ENCODE measurements at regions not wholly inside any gene's neighbourhood (a gene's known extent, or its start where the extent isn't known, plus 50 kb on each side); places are given as distances from the start of the nearest gene placed in this dataset.
"Not testable (repeated sequence)": the region's sequence is repeated elsewhere in the genome, so short reads cannot be mapped to it uniquely, and the experiment has no call there.

DNA sequence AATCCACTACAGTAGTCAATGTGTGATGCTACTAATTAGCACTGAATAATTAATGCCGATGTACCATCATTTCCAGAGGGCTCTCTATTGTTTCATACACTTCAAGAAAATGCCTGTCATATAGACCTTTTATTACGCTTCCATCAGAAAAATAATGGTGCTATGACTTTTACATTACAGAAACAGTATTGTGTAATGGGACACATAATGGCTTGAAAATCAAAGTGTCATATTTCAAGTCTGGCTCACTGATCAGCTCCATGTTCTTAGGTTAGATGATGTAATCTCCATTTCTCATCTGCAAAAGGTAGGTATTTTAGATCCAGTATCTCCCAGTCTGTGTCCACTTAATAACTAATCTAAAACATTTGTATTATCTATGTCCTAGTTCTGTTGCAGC is 990.6 kb upstream of the TYRP1 start:
- no peaks in the 10 kb centered on the region for H3K27me3 Mint-ChIP-seq (ENCODE audit: low read depth in 2 of 2)
- Histone ChIP-seq H3K9me3 (ENCODE audit: control insufficient read depth, insufficient read depth, low read length) (no peaks in the 10 kb centered on the region), H3K4me1 (ENCODE audit: control insufficient read depth, insufficient read depth, low read length) (no peaks in the 10 kb centered on the region), H3K36me3 (ENCODE audit: control insufficient read depth, insufficient read depth, low read length) (no peaks in the 10 kb centered on the region), H3K4me3 (ENCODE audit: low read length) (no peak overlapping the region), H3K27me3 (ENCODE audit: control insufficient read depth, insufficient read depth, low read length) (no peaks in the 10 kb centered on the region), H3K27ac (ENCODE audit: low read length) (no peak overlapping the region)
- peaks cover 3 to 16% of the 10 kb centered on the region in 2 donors for H3K9me3 Mint-ChIP-seq
- WGBS (ENCODE audit: insufficient coverage): 100% methylated on average over 1 of the region's 2 CpGs
- ATAC-seq (no peak), DNase-seq (no peak)
- no peak overlapping the region for H3K4me3 Mint-ChIP-seq
- no peaks in the 10 kb centered on the region for H3K36me3 Mint-ChIP-seq
- intact Hi-C loops (cut with micrococcal nuclease): no loop called here
- no peaks in the 10 kb centered on the region for H3K4me1 Mint-ChIP-seq
- TF ChIP-seq, protein P1, sequence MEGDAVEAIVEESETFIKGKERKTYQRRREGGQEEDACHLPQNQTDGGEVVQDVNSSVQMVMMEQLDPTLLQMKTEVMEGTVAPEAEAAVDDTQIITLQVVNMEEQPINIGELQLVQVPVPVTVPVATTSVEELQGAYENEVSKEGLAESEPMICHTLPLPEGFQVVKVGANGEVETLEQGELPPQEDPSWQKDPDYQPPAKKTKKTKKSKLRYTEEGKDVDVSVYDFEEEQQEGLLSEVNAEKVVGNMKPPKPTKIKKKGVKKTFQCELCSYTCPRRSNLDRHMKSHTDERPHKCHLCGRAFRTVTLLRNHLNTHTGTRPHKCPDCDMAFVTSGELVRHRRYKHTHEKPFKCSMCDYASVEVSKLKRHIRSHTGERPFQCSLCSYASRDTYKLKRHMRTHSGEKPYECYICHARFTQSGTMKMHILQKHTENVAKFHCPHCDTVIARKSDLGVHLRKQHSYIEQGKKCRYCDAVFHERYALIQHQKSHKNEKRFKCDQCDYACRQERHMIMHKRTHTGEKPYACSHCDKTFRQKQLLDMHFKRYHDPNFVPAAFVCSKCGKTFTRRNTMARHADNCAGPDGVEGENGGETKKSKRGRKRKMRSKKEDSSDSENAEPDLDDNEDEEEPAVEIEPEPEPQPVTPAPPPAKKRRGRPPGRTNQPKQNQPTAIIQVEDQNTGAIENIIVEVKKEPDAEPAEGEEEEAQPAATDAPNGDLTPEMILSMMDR (IDR thresholded peaks at IDR 0.05): no peak
- H3K27ac Mint-ChIP-seq: no peak overlapping the region

DNA sequence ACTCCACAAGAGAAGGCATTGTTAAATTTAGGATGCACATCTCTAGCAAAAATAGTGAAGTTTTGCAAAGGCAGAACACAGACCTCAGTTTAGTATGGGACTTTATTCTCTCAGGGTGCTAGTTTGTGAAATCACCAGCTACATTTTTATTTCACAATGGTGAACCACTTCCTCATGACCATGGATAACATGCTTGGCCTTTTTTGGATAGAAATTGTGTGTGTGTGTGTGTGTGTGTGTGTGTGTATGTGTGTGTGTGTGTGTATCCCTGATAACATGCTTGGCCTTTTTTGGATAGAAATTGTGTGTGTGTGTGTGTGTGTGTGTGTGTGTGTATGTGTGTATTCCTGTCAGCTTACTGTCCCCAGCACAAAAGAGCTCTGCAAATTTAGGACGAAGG is 989.0 kb upstream of the TYRP1 start:
- H3K27ac ChIP-seq (ENCODE audit: low read length); DNase-seq; ATAC-seq; H3K36me3 Mint-ChIP-seq; intact Hi-C loops (cut with micrococcal nuclease); H3K36me3 ChIP-seq (ENCODE audit: control insufficient read depth, insufficient read depth, low read length); H3K4me3 ChIP-seq (ENCODE audit: low read length); H3K27ac Mint-ChIP-seq; H3K4me1 Mint-ChIP-seq; H3K4me1 ChIP-seq (ENCODE audit: control insufficient read depth, insufficient read depth, low read length); H3K9me3 ChIP-seq (ENCODE audit: control insufficient read depth, insufficient read depth, low read length); H3K27me3 Mint-ChIP-seq (ENCODE audit: low read depth in 2 of 2); H3K4me3 Mint-ChIP-seq; H3K27me3 ChIP-seq (ENCODE audit: control insufficient read depth, insufficient read depth, low read length): not testable (repeated sequence)
- H3K9me3 Mint-ChIP-seq: peaks cover 3 to 16% of the 10 kb centered on the region in 2 donors
- 20% methylated on average over 1 of the region's 1 CpG for WGBS (ENCODE audit: insufficient coverage)

DNA sequence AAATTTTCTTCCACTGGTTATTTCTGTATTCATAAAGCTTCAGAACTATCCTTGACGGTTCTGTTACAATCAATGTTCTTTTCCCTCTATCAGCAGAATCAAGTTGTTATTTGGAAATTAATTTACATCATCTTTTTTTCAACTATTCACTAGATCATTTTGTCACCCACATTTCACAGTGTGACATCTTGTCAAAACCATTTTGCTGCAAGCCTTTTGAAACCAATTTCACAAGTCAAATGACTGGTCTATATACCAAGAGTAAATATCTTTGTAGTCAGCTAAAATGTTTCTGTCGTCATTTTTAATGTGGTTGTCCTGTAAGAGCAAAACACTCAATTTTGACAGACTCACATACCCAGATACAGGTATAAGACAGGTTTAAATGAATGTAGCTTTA is 984.3 kb upstream of the TYRP1 start:
- intact Hi-C loops (cut with micrococcal nuclease): no loop called here
- Mint-ChIP-seq H3K27ac (no peak overlapping the region), H3K27me3 (ENCODE audit: low read depth in 2 of 2) (no peaks in the 10 kb centered on the region), H3K36me3 (no peaks in the 10 kb centered on the region), H3K4me1 (no peaks in the 10 kb centered on the region), H3K9me3 (peaks cover 4 to 14% of the 10 kb centered on the region in 2 donors), H3K4me3 (no peak overlapping the region)
- no peak for DNase-seq
- Histone ChIP-seq H3K4me1 (ENCODE audit: control insufficient read depth, insufficient read depth, low read length) (no peaks in the 10 kb centered on the region), H3K9me3 (ENCODE audit: control insufficient read depth, insufficient read depth, low read length) (no peaks in the 10 kb centered on the region), H3K27ac (ENCODE audit: low read length) (no peak overlapping the region), H3K27me3 (ENCODE audit: control insufficient read depth, insufficient read depth, low read length) (no peaks in the 10 kb centered on the region), H3K4me3 (ENCODE audit: low read length) (no peak overlapping the region), H3K36me3 (ENCODE audit: control insufficient read depth, insufficient read depth, low read length) (no peaks in the 10 kb centered on the region)
- TF ChIP-seq, protein P1 (IDR thresholded peaks at IDR 0.05): no peak
- 88% methylated on average over 1 of the region's 2 CpGs for WGBS (ENCODE audit: insufficient coverage)
- no peak for ATAC-seq

DNA sequence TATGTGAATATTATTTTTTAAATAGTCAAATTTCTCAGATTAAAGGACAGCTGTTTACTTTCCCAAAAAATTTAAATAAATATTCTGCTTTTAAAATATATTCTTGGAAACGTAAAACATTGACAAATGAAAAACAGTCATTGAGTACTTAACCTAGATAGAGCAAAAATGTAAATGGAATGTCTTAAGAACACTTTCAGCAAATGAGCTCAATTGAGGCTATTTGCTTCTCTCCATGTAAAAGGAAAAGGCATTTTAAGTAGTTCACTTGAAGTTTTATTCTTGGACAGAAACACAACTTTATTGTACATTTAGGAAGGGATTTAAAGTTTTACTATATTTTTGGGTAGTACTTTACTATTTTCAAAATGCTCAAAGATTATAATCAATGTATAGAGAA is 983.6 kb upstream of the TYRP1 start:
- Histone ChIP-seq H3K27ac (ENCODE audit: low read length) (no peak overlapping the region), H3K27me3 (ENCODE audit: control insufficient read depth, insufficient read depth, low read length) (no peaks in the 10 kb centered on the region), H3K36me3 (ENCODE audit: control insufficient read depth, insufficient read depth, low read length) (no peaks in the 10 kb centered on the region), H3K4me1 (ENCODE audit: control insufficient read depth, insufficient read depth, low read length) (no peaks in the 10 kb centered on the region), H3K9me3 (ENCODE audit: control insufficient read depth, insufficient read depth, low read length) (no peaks in the 10 kb centered on the region), H3K4me3 (ENCODE audit: low read length) (no peak overlapping the region)
- Mint-ChIP-seq H3K4me3 (no peak overlapping the region), H3K27me3 (ENCODE audit: low read depth in 2 of 2) (no peaks in the 10 kb centered on the region), H3K36me3 (no peaks in the 10 kb centered on the region), H3K4me1 (no peaks in the 10 kb centered on the region), H3K27ac (no peak overlapping the region), H3K9me3 (peaks cover 4 to 13% of the 10 kb centered on the region in 2 donors)
- ATAC-seq (no peak), DNase-seq (no peak)
- WGBS (ENCODE audit: insufficient coverage): no CpG with 5 or more reads among the region's 1 CpG
- intact Hi-C loops (cut with micrococcal nuclease): no loop called here
- TF ChIP-seq, protein P1 (IDR thresholded peaks at IDR 0.05): no peak
